ENCODE measurements at regions not wholly inside any gene's neighbourhood (a gene's known extent, or its start where the extent isn't known, plus 50 kb on each side); places are given as distances from the start of the nearest gene placed in this dataset.

DNA sequence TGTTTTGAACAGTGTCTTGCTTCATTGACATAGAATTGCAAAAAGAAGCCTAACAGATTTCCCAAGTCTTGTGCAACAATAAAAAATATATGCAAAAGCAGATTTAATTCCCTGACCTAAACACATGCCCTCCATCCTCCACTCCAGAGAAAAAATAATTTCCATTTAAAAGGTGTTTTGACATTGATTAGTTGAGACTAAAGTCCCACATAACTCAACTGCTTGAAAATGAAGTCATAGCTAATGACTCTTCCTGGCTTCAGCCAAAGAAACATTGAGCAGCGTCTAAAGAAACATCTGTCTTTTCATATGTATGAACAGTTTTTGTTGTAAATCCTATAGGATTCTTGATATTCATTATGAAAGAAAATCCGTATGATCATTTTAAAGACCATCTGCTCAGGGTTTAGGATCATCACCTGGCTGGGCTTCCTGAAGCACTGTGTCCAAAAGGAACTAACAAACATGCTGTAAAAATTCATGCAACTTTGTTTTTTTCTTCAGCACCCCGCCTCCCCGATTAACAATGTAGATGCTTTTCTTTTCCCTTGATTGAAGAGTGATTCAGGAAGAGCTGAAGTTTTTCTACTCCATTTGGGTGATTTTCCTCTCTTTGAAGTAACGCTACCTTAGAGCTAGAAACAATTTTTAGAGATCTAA is 273.4 kb downstream of the HS3ST1 start:
- POLR2A ChIA-PET: no interaction called here
- Mint-ChIP-seq H3K4me3 (no peak overlapping the region), H3K4me1 (no peaks in the 10 kb centered on the region), H3K36me3 (ENCODE audit: low read depth) (no peaks in the 10 kb centered on the region), H3K27ac (no peak overlapping the region), H3K9me3 (no peaks in the 10 kb centered on the region), H3K27me3 (peaks cover 2% of the 10 kb centered on the region)
- CTCF ChIA-PET: no interaction called here
- no peak for DNase-seq

DNA sequence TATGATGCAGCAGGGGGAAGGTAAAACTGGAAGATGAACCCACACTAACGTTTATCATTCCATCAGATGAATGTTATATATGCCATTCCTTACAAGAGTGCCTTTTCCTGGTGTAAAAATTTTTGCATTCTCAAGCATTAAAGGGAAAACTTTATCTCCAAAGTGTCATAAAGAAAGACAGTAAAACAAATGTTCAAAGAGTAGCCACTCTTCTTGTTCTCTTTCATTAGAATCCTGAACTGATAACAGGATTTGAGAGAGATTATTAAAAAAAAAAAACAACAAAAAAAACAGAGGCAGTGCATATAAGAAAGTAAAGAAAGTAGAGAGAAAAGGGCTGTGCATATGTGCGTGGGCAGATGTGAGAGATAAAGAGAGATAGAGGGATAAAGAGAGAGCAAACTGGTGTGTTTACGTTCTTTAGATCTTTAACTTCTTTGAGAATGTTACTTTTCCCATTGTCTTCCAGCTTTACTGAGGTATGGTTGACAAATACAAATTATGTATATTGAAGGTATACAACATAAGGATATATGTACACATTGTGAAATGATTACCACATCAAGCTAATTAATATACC is 275.4 kb downstream of the HS3ST1 start:
- Mint-ChIP-seq H3K4me3 (no peak overlapping the region), H3K27ac (no peak overlapping the region), H3K36me3 (ENCODE audit: low read depth) (no peaks in the 10 kb centered on the region), H3K4me1 (no peaks in the 10 kb centered on the region), H3K27me3 (peaks cover 2% of the 10 kb centered on the region), H3K9me3 (peaks cover 2% of the 10 kb centered on the region)
- no peak for DNase-seq
- ChIA-PET CTCF (no interaction called here), POLR2A (no interaction called here)

DNA sequence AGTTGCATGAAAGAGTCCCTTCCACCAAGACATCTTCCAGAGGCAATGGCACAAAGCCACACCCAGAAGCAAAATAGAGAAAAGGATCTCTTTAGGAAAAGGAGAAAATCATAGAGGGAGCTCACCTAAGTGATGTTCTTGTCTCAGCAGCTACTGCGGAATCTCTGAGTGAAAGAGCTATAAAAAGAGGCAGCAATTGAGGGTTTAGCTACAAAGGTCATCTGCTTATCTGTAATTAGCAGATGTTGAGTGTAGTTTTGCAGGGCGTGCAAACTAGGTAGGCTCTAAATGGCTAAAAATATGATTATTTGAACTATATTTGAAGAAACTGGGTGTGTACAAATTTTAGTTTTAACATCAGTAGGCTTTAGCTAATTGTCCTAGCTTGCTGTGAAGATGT is 276.0 kb downstream of the HS3ST1 start:
- Mint-ChIP-seq H3K4me1 (no peaks in the 10 kb centered on the region), H3K36me3 (ENCODE audit: low read depth) (no peaks in the 10 kb centered on the region), H3K9me3 (peaks cover 2% of the 10 kb centered on the region), H3K27ac (no peak overlapping the region), H3K4me3 (no peak overlapping the region), H3K27me3 (peaks cover 2% of the 10 kb centered on the region)
- DNase-seq: no peak
- CTCF ChIA-PET: no interaction called here
- POLR2A ChIA-PET: no interaction called here

DNA sequence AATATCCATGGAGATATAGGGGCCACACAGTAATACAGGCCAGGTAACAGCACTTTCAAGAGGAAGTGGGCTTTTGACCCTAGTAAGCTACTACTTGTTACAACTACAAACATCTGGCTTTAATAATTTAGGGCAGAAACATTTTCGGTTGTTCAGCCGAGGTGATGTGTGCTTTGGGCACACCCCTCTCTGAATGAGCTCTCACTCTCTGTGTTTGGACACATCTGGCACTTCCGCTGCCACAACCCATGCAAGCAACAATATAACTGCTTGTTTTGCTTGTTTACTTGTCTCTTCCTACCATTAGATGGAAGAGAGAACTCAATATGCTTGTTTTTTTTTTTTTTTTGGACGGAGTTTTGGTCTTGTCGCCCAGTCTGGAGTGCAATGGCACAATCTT is 277.2 kb downstream of the HS3ST1 start:
- no peak overlapping the region for H3K27ac Mint-ChIP-seq
- H3K4me3 Mint-ChIP-seq: no peak overlapping the region
- H3K36me3 Mint-ChIP-seq (ENCODE audit: low read depth): no peaks in the 10 kb centered on the region
- POLR2A ChIA-PET: no interaction called here
- no peak for DNase-seq
- H3K27me3 Mint-ChIP-seq: peaks cover 2% of the 10 kb centered on the region
- CTCF ChIA-PET: no interaction called here
- peaks cover 2% of the 10 kb centered on the region for H3K9me3 Mint-ChIP-seq
- H3K4me1 Mint-ChIP-seq: no peaks in the 10 kb centered on the region

DNA sequence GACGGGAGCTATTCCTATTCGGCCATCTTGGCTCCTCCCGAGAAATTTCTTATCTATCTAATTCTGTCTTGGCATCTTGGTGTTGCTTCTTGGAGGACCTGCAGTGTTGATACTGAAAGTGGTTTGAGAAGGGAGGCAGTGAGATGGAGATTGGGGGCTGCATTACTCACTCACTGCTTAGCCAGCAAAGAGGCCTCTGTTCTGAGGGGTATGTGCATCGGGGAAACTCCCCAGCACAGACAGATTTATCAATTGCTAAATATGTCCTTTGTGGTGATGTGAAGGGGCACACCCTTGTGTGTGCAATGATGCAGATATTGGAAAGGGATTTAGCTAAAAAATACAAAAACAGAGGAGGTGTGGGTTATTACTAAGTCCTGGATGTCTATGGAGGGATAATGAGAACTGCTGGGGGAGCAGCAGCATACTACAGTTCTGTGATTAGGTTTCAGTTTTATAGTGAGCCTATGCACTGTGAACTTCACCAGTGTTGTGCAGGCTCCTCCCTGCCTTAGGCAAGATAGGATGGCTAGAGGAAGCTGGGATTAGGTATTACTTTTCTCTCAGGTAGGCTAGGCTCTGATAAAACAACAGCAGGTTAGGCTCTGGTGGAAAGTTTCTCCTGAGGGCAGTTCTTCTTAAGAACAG is 279.0 kb downstream of the HS3ST1 start:
- Mint-ChIP-seq H3K36me3 (ENCODE audit: low read depth) (no peaks in the 10 kb centered on the region), H3K27me3 (no peaks in the 10 kb centered on the region), H3K4me1 (no peaks in the 10 kb centered on the region), H3K9me3 (peaks cover 2% of the 10 kb centered on the region), H3K4me3 (no peak overlapping the region), H3K27ac (no peak overlapping the region)
- ChIA-PET CTCF (no interaction called here), POLR2A (no interaction called here)
- DNase-seq: no peak

DNA sequence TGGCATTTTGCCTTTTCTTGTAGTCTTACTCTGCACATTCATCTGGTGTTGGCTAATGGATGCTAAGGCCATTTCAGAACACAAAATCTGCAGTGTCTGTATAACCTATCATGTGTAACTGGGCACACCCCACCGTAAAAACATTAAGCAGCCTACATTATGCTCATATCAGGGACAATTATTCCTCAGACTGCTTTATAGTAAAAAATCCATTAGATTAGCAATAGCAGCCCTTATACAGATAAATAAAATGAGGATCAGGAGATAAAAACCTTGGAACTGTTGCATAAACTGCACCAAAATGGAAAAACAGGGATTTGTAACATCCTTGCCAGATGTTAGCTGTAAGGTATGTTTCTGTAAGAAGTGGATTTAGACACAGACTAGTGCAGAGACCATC is 288.8 kb downstream of the HS3ST1 start:
- ChIA-PET CTCF (no interaction called here), POLR2A (no interaction called here)
- no peak for DNase-seq
- peaks cover 2% of the 10 kb centered on the region for H3K9me3 Mint-ChIP-seq
- no peaks in the 10 kb centered on the region for H3K27me3 Mint-ChIP-seq
- H3K4me3 Mint-ChIP-seq: no peak overlapping the region
- no peaks in the 10 kb centered on the region for H3K36me3 Mint-ChIP-seq (ENCODE audit: low read depth)
- H3K27ac Mint-ChIP-seq: no peak overlapping the region
- H3K4me1 Mint-ChIP-seq: no peaks in the 10 kb centered on the region

DNA sequence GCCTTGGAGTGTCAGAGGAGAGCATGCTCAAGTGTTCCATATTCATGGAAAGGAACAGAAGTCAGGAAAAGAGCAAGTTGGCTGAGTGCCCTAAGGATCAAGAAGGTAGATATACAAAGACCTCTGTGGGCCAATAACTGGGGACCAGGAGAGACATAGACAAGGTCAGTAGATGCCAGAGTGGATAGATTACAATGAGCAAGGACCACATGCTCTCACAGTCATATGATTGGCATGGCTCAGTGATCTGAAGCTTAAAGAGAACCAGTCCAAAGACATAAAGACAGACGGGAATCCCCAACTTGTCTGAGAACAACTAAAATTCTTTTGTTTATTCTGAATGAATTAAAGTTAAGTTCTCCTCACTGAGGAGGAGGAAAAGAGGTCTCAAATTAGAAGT is 289.7 kb downstream of the HS3ST1 start:
- H3K9me3 Mint-ChIP-seq: peaks cover 2% of the 10 kb centered on the region
- no peaks in the 10 kb centered on the region for H3K4me1 Mint-ChIP-seq
- H3K27me3 Mint-ChIP-seq: no peaks in the 10 kb centered on the region
- H3K36me3 Mint-ChIP-seq (ENCODE audit: low read depth): no peaks in the 10 kb centered on the region
- H3K27ac Mint-ChIP-seq: no peak overlapping the region
- CTCF ChIA-PET: no interaction called here
- no peak overlapping the region for H3K4me3 Mint-ChIP-seq
- POLR2A ChIA-PET: no interaction called here
- no peak for DNase-seq

DNA sequence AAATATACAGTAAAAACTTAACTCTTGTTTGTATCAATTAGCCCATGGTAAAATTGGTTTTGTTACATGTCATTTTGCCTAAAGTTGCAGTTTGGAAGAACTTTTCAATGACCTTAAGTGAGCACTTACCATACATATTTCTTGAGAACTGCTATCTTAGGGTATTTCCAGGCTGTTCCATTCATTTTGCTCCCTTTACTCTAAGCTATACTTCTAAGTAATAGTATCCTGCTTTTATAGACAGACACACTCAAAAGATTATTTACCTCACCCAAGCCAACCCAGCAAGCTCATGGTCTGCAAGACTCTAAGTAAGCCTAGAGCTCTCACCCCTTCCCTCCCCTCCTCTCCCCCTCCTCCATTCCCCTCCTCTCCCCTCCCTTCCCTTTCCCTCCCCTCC is 294.0 kb downstream of the HS3ST1 start:
- H3K36me3 Mint-ChIP-seq (ENCODE audit: low read depth): no peaks in the 10 kb centered on the region
- ChIA-PET CTCF (no interaction called here), POLR2A (no interaction called here)
- no peak overlapping the region for H3K4me3 Mint-ChIP-seq
- no peak overlapping the region for H3K27ac Mint-ChIP-seq
- no peak for DNase-seq
- peaks cover 6% of the 10 kb centered on the region for H3K9me3 Mint-ChIP-seq
- no peaks in the 10 kb centered on the region for H3K4me1 Mint-ChIP-seq
- no peaks in the 10 kb centered on the region for H3K27me3 Mint-ChIP-seq

DNA sequence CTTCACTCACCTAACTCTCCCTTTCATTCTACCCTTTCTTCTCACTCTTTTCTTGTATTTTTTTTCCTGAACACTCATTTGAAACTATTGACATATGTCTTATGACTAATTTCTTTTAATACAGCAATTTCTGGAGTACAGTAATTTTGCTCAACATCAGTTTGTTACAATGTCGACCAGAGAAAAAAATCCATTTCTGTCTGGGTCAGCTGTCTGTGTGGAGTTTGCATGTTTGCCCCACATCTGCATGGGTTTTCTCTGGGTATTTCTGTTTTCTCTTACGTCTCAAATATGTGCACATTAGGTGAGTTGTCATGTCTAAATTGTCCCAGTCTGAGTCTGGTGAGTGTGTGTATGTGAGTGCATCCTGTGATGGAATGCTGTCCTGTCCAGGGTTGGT is 294.8 kb downstream of the HS3ST1 start:
- POLR2A ChIA-PET: no interaction called here
- DNase-seq: no peak
- no peaks in the 10 kb centered on the region for H3K4me1 Mint-ChIP-seq
- peaks cover 4% of the 10 kb centered on the region for H3K9me3 Mint-ChIP-seq
- H3K27ac Mint-ChIP-seq: no peak overlapping the region
- no peaks in the 10 kb centered on the region for H3K36me3 Mint-ChIP-seq (ENCODE audit: low read depth)
- no peaks in the 10 kb centered on the region for H3K27me3 Mint-ChIP-seq
- CTCF ChIA-PET: no interaction called here
- no peak overlapping the region for H3K4me3 Mint-ChIP-seq

DNA sequence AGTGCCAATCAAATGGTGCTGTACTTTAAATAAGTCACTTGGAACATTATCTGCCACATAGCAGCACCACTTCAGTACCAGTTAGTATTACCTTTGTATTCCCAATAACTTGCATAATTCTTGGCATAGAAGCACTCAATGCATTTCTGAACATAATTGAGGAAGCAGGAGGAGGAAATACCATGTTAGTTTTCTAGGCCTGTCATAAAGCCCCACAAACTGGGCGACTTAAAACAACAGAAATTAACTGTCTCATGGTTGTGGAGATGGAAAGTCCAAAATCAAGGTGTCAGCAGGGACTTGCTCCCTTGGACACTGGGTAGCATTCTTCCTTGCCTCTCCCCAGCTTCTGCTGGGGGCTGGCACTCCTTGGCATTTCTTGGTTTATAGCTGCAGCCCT is 296.2 kb downstream of the HS3ST1 start:
- Mint-ChIP-seq H3K4me3 (no peak overlapping the region), H3K36me3 (ENCODE audit: low read depth) (no peaks in the 10 kb centered on the region), H3K9me3 (peaks cover 4% of the 10 kb centered on the region), H3K4me1 (no peaks in the 10 kb centered on the region), H3K27me3 (no peaks in the 10 kb centered on the region), H3K27ac (no peak overlapping the region)
- CTCF ChIA-PET: no interaction called here
- POLR2A ChIA-PET: no interaction called here
- no peak for DNase-seq

DNA sequence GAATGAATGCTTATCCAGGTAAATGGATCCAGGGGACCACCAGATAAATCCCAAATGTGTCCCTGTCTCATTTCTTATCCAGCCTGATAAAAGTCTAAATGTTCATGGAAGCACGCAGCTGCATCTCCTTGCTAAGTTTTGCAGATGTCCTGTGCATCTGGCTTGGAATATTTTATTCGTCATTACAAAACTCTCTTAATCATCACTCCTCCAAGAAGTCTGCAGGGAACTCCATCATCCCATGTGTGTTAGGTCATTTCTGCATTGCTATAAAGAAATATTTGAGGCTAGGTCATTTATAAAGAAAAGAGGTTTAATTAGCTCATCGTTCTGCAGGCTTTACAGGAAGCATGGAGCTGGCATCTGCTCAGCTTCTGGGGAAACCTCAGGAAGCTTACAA is 297.2 kb downstream of the HS3ST1 start:
- no peak overlapping the region for H3K4me3 Mint-ChIP-seq
- H3K4me1 Mint-ChIP-seq: no peaks in the 10 kb centered on the region
- H3K27me3 Mint-ChIP-seq: no peaks in the 10 kb centered on the region
- H3K27ac Mint-ChIP-seq: no peak overlapping the region
- no peaks in the 10 kb centered on the region for H3K36me3 Mint-ChIP-seq (ENCODE audit: low read depth)
- no peak for DNase-seq
- H3K9me3 Mint-ChIP-seq: peaks cover 4% of the 10 kb centered on the region
- ChIA-PET CTCF (no interaction called here), POLR2A (no interaction called here)

DNA sequence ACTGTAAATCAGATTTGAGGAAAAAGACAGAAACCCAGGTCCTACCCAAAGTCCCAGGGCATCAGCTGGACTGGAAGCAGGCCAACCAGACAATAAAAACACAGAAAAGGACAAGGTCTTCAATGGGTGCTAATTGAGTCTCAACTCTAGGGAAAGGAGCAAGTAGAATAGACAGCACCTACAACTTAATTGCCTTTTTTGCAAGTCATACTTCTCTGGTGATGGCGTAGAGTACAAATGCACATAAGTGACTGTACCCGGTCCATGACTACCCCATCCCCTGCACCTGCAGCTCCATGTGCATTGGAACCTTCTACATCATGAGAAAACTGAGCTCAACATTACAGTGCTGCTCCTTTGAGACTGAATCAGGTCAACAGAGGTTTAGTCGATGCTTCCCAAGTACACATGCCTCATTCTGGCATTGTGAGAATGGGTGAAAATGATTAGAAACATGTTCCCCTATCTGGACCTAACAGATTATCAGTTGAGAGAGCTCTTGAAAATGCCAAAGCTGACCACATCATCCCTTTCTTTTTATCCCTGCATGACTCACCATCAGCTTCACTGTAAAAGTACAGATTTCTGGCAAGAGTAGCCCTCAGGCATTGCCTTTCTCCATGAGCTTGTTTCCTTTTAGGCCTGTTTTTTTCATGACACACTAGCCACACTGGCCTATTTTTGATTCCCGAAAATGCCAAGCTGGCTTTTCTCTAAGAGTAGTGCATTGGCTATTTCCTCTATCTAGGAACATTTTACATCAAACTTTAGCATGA is 298.3 kb downstream of the HS3ST1 start:
- CTCF ChIA-PET: no interaction called here
- H3K36me3 Mint-ChIP-seq (ENCODE audit: low read depth): no peaks in the 10 kb centered on the region
- H3K27ac Mint-ChIP-seq: no peak overlapping the region
- peaks cover 4% of the 10 kb centered on the region for H3K9me3 Mint-ChIP-seq
- no peaks in the 10 kb centered on the region for H3K4me1 Mint-ChIP-seq
- POLR2A ChIA-PET: no interaction called here
- no peaks in the 10 kb centered on the region for H3K27me3 Mint-ChIP-seq
- H3K4me3 Mint-ChIP-seq: no peak overlapping the region
- DNase-seq: no peak

DNA sequence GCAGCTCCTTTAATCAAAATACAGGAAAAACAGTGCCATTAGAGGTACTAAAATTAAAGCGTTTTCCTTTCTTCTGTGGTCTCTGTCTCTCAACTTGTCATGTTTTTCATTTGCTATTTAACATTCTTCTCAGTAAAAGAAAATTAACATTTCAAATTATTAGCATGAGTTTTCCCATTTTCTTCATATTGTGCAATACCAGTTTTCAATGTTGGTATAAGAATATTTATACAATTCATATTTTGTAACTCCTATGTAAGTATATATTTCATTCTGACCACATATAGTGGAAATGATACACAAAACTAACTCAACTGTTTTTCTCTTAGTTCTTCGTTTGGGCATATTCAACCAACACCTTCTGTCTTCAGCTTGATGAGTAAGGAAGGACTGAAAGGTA is 308.3 kb downstream of the HS3ST1 start:
- no peak for DNase-seq
- H3K27me3 Mint-ChIP-seq: no peaks in the 10 kb centered on the region
- POLR2A ChIA-PET: no interaction called here
- H3K36me3 Mint-ChIP-seq (ENCODE audit: low read depth): no peaks in the 10 kb centered on the region
- CTCF ChIA-PET: no interaction called here
- H3K4me3 Mint-ChIP-seq: no peak overlapping the region
- H3K27ac Mint-ChIP-seq: no peak overlapping the region
- H3K9me3 Mint-ChIP-seq: no peaks in the 10 kb centered on the region
- H3K4me1 Mint-ChIP-seq: no peaks in the 10 kb centered on the region

DNA sequence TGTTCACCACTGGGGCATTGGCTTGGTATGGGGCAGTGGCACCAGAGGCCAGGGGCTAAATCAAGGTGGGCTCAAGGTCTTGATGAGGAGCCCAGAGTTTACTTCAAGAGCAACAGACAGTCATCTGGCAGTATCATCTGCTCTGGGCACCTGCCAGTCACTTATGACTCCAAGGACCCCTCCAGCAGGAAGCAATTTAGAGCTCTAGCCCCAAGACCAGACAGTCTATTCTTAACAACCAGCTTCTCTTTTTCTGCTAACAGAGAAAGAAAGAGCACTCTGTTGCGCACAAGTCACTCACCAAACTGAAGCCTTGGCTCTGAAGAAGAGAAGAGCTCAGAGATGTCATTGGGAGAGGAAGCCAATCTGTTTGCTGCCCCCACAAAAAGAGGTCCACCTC is 309.2 kb downstream of the HS3ST1 start:
- no peak for DNase-seq
- Mint-ChIP-seq H3K27ac (no peak overlapping the region), H3K4me1 (no peaks in the 10 kb centered on the region), H3K4me3 (no peak overlapping the region), H3K27me3 (no peaks in the 10 kb centered on the region), H3K36me3 (ENCODE audit: low read depth) (no peaks in the 10 kb centered on the region), H3K9me3 (no peaks in the 10 kb centered on the region)
- POLR2A ChIA-PET: no interaction called here
- CTCF ChIA-PET: no interaction called here

Measured in activated CD4-positive, alpha-beta memory T cell treated with anti-CD3 and anti-CD28 coated beads, Interleukin-2, amount 10 ng/mL, durations not matched to agents 7 days and 5 days (primary cell).